A549 (cell line): ENCODE measurements at regions not wholly inside any gene's neighbourhood (a gene's known extent, or its start where the extent isn't known, plus 50 kb on each side); places are given as distances from the start of the nearest gene placed in this dataset.
"Not testable (repeated sequence)": the region's sequence is repeated elsewhere in the genome, so short reads cannot be mapped to it uniquely, and the experiment has no call there.

Experiments
- ATAC-seq, 2 experiments: fragments of 200-7000 bp in 1 of 2; fragments of >200 bp in 1 of 2; cut with Nextera tagmentation in 1 of 2; cut with Tn5 transposase in 1 of 2; 3 replicates each; pipeline versions ENCODE4 v1.8.0 to v1.9.1; 2018 to 2020; ENCODE audit warnings: mild to moderate bottlenecking in 1 of 2, moderate library complexity in 1 of 2
- CTCF ChIA-PET: fragments of 300-600 bp; sonication (Branson Sonifier 250); formaldehyde crosslinking; extraction: SDS; loops from one replicate; lab custom pipeline; 2021; ENCODE audit warnings: antibody characterized with exemption, inconsistent platforms; lab: Yijun Ruan, JAX
- POLR2A ChIA-PET: fragments of 350-600 bp; formaldehyde crosslinking; extraction: SDS; loops from one replicate; lab custom pipeline; 2021; ENCODE audit warnings: antibody characterized with exemption, inconsistent platforms; lab: Yijun Ruan, JAX
- DNase-seq, 2 experiments: peaks; one replicate each; pipeline versions ENCODE4 v3.0.0 to v3.0.0-alpha.2; 2011 to 2016; ENCODE audit warnings: low read depth in 1 of 2, low spot score in 1 of 2
- FAIRE-seq: peaks from 2 replicates; lab custom pipeline; 2011; peaks lifted over from hg19 to GRCh38; lab: Jason Lieb, UNC
- H3K27ac ChIP-seq, 2 experiments: fragments of >200 bp; sonication (Bioruptor Twin); formaldehyde crosslinking; 3 replicates each; pipeline ENCODE4 v1.5.1; 2016 to 2017
- H3K4me1 ChIP-seq: fragments of >200 bp; sonication (Bioruptor Twin); formaldehyde crosslinking; 3 replicates; pipeline ENCODE4 v1.6.1; 2016
- H3K4me2 ChIP-seq: fragments of >200 bp; sonication (Bioruptor Twin); formaldehyde crosslinking; 3 replicates; pipeline ENCODE4 v1.6.1; 2016
- H3K4me3 ChIP-seq: fragments of >200 bp; sonication (Bioruptor Twin); formaldehyde crosslinking; 3 replicates; pipeline ENCODE4 v1.5.1; 2016
- H3K9me3 ChIP-seq: fragments of >200 bp; sonication (Bioruptor Twin); formaldehyde crosslinking; 3 replicates; pipeline ENCODE4 v1.6.1; 2016
- CBX2 ChIP-seq: fragments of 200-600 bp; sonication (generic); IDR thresholded peaks from 2 replicates; pipeline ENCODE4 v1.6.1; 2016; ENCODE audit warnings: low read depth, mild to moderate bottlenecking, borderline replicate concordance
- CEBPB ChIP-seq, 2 experiments: fragments of >200 bp in 1 of 2; sonication (Bioruptor Twin) in 1 of 2; formaldehyde crosslinking in 1 of 2; IDR thresholded peaks; 2 replicates each; pipeline ENCODE4 v1.6.1; 2012 to 2016
- E2F6 ChIP-seq: IDR thresholded peaks from 2 replicates; pipeline ENCODE4 v1.6.1; 2012; ENCODE audit warnings: low read depth, borderline replicate concordance
- EHMT2 ChIP-seq: fragments of 200-600 bp; sonication (generic); IDR thresholded peaks from 2 replicates; pipeline ENCODE4 v1.6.1; 2016; ENCODE audit warnings: antibody characterized with exemption, low read depth, mild to moderate bottlenecking, moderate library complexity
- FOSB ChIP-seq: fragments of 250-450 bp; sonication (Bioruptor Pico); IDR thresholded peaks from 2 replicates; pipeline ENCODE4 v1.5.0; 2020; ENCODE audit warnings: mild to moderate bottlenecking, moderate library complexity
- KDM1A ChIP-seq: fragments of 200-600 bp; sonication (generic); IDR thresholded peaks from 2 replicates; pipeline ENCODE4 v1.6.1; 2016; ENCODE audit warnings: low read depth, mild to moderate bottlenecking
- MAFK ChIP-seq: fragments of 450-650 bp; IDR thresholded peaks from 2 replicates; pipeline ENCODE4 v1.6.1; 2014; ENCODE audit not compliant: partially characterized antibody
- MYC ChIP-seq: IDR thresholded peaks from 2 replicates; pipeline ENCODE4 v1.6.1; 2012; ENCODE audit warnings: mild to moderate bottlenecking, inconsistent platforms, low read length, improper control_type of control experiment, borderline replicate concordance
- NPAS2 ChIP-seq: fragments of 250-450 bp; sonication (Bioruptor Pico); IDR thresholded peaks from 2 replicates; pipeline ENCODE4 v1.8.0; 2022; ENCODE audit warnings: mild to moderate bottlenecking, moderate library complexity, borderline replicate concordance
- POLR2A ChIP-seq: IDR thresholded peaks from 2 replicates; pipeline ENCODE4 v1.6.1; 2012; ENCODE audit warnings: mild to moderate bottlenecking, low read length
- POLR2AphosphoS2 ChIP-seq: conservative IDR thresholded peaks from 2 replicates; pipeline ENCODE4 v1.6.1; 2012; ENCODE audit warnings: low read length, improper control_type of control experiment, inconsistent platforms
- RAD21 ChIP-seq, 2 experiments: fragments of >200 bp in 1 of 2; sonication (Bioruptor Twin) in 1 of 2; formaldehyde crosslinking in 1 of 2; IDR thresholded peaks in 1 of 2; conservative IDR thresholded peaks in 1 of 2; 2 replicates in 1 of 2; 3 replicates in 1 of 2; pipeline ENCODE4 v1.6.1; 2012 to 2018; ENCODE audit warnings: inconsistent platforms in 1 of 2
- RCOR1 ChIP-seq: fragments of 150-350 bp; IDR thresholded peaks from 2 replicates; pipeline ENCODE4 v1.6.1; 2014; ENCODE audit warnings: antibody characterized with exemption, low read length, low read depth
- REST ChIP-seq: fragments of 200-600 bp; sonication (generic); IDR thresholded peaks from 2 replicates; pipeline ENCODE4 v1.6.1; 2016; ENCODE audit warnings: antibody characterized with exemption, mild to moderate bottlenecking, moderate library complexity
- RNF2 ChIP-seq: fragments of 200-600 bp; sonication (generic); IDR thresholded peaks from 2 replicates; pipeline ENCODE4 v1.6.1; 2016; ENCODE audit warnings: low read depth, mild to moderate bottlenecking, antibody characterized with exemption, moderate library complexity, borderline replicate concordance
- SMC3 ChIP-seq: fragments of >200 bp; sonication (Bioruptor Twin); formaldehyde crosslinking; IDR thresholded peaks from 3 replicates; pipeline ENCODE4 v1.6.1; 2018; ENCODE audit warnings: inconsistent platforms
- USF2 ChIP-seq: fragments of 450-650 bp; IDR thresholded peaks from 2 replicates; pipeline ENCODE4 v1.6.1; 2014; ENCODE audit warnings: antibody characterized with exemption
- ZC3H11A ChIP-seq: fragments of 450-650 bp; IDR thresholded peaks from 2 replicates; pipeline ENCODE4 v1.6.1; 2014; ENCODE audit warnings: antibody characterized with exemption, mild to moderate bottlenecking
- ZFP36 ChIP-seq: fragments of 450-650 bp; IDR thresholded peaks from 2 replicates; pipeline ENCODE4 v1.6.1; 2014; ENCODE audit warnings: borderline replicate concordance; ENCODE audit not compliant: partially characterized antibody
- ZNF302 ChIP-seq: fragments of 250-450 bp; sonication (Bioruptor Pico); IDR thresholded peaks from 2 replicates; pipeline ENCODE4 v1.9.0; 2021; ENCODE audit warnings: inconsistent platforms, mild to moderate bottlenecking, moderate library complexity
- WGBS: methylation state at CpG from one replicate; pipeline ENCODE4 v1.1.6; 2017; ENCODE audit errors: missing lambda C conversion rate; 5-methylcytosine and 5-hydroxymethylcytosine counted together
- TF ChIP-seq, protein P1 (sequence below): fragments of 250-450 bp; sonication (Bioruptor Pico); IDR thresholded peaks from 2 replicates; pipeline ENCODE4 v1.5.0; 2021; ENCODE audit warnings: mild to moderate bottlenecking, moderate library complexity, borderline replicate concordance
- TF ChIP-seq, protein P2 (sequence below): fragments of >200 bp; sonication (Bioruptor Twin); formaldehyde crosslinking; IDR thresholded peaks from 2 replicates; pipeline ENCODE4 v1.6.1; 2016
- TF ChIP-seq, protein P3 (sequence below): fragments of >200 bp; sonication (Bioruptor Twin); formaldehyde crosslinking; IDR thresholded peaks from 3 replicates; pipeline ENCODE4 v1.5.1; 2016

GRCh38 chr2:144759746-144760145 lies 239.8 kb upstream of the ZEB2 start (continued):
- TF ChIP-seq, protein P1, sequence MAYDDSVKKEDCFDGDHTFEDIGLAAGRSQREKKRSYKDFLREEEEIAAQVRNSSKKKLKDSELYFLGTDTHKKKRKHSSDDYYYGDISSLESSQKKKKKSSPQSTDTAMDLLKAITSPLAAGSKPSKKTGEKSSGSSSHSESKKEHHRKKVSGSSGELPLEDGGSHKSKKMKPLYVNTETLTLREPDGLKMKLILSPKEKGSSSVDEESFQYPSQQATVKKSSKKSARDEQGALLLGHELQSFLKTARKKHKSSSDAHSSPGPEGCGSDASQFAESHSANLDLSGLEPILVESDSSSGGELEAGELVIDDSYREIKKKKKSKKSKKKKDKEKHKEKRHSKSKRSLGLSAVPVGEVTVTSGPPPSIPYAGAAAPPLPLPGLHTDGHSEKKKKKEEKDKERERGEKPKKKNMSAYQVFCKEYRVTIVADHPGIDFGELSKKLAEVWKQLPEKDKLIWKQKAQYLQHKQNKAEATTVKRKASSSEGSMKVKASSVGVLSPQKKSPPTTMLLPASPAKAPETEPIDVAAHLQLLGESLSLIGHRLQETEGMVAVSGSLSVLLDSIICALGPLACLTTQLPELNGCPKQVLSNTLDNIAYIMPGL (CRISPR knock-in tag): no peak
- TF ChIP-seq, protein P2, sequence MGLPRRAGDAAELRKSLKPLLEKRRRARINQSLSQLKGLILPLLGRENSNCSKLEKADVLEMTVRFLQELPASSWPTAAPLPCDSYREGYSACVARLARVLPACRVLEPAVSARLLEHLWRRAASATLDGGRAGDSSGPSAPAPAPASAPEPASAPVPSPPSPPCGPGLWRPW: no peak
- no peak for TF ChIP-seq POLR2AphosphoS2

- FAIRE-seq, H3K4me1 ChIP-seq, H3K27ac ChIP-seq, ATAC-seq, H3K4me2 ChIP-seq, H3K9me3 ChIP-seq, H3K4me3 ChIP-seq, DNase-seq, CTCF ChIA-PET, POLR2A ChIA-PET: not testable (repeated sequence)
Measured at GRCh38 chr2:144758196-144758595, 238.3 kb upstream of the ZEB2 start.

- no peak overlapping the region for H3K4me2 ChIP-seq
- CTCF ChIA-PET: no interaction called here
- TF ChIP-seq, protein P3, sequence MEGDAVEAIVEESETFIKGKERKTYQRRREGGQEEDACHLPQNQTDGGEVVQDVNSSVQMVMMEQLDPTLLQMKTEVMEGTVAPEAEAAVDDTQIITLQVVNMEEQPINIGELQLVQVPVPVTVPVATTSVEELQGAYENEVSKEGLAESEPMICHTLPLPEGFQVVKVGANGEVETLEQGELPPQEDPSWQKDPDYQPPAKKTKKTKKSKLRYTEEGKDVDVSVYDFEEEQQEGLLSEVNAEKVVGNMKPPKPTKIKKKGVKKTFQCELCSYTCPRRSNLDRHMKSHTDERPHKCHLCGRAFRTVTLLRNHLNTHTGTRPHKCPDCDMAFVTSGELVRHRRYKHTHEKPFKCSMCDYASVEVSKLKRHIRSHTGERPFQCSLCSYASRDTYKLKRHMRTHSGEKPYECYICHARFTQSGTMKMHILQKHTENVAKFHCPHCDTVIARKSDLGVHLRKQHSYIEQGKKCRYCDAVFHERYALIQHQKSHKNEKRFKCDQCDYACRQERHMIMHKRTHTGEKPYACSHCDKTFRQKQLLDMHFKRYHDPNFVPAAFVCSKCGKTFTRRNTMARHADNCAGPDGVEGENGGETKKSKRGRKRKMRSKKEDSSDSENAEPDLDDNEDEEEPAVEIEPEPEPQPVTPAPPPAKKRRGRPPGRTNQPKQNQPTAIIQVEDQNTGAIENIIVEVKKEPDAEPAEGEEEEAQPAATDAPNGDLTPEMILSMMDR: no peak
- no peak for TF ChIP-seq RAD21 (conservative IDR thresholded peaks at IDR 0.05 in 1 of 2, IDR thresholded peaks at IDR 0.05 in 1 of 2)
- no peak for TF ChIP-seq REST
- TF ChIP-seq MAFK: no peak
- no peak for TF ChIP-seq RCOR1
- TF ChIP-seq KDM1A: no peak
- no peak for TF ChIP-seq ZNF302 (CRISPR knock-in tag)
- TF ChIP-seq CEBPB (IDR thresholded peaks at IDR 0.05): no peak
- TF ChIP-seq CBX2: no peak
- TF ChIP-seq USF2: no peak
- TF ChIP-seq E2F6: no peak
- TF ChIP-seq NPAS2: no peak
- TF ChIP-seq ZFP36: no peak
- no peak for TF ChIP-seq MYC
- no peak for TF ChIP-seq RNF2
- TF ChIP-seq POLR2A: no peak
- no peak for TF ChIP-seq EHMT2
- no peak for TF ChIP-seq SMC3
- no peak for TF ChIP-seq FOSB (CRISPR knock-in tag)
- no peak for TF ChIP-seq ZC3H11A
- TF ChIP-seq, all 56 proteins: peak for 0
- Histone ChIP-seq H3K4me1 (no peaks in the 10 kb centered on the region), H3K9me3 (peaks cover 8% of the 10 kb centered on the region; the same call in 2 of the 3 replicates), H3K4me3 (no peak overlapping the region), H3K27ac (no peak overlapping the region)
- DNase-seq: no peak
- no peak for ATAC-seq
- no peak for FAIRE-seq
- 53% methylated on average over 3 of the region's 3 CpGs for WGBS
- POLR2A ChIA-PET: no interaction called here
Measured at GRCh38 chr2:144753416-144753815, 233.5 kb upstream of the ZEB2 start.
